Vagina (tissue), 2 donors: ENCODE measurements at regions not wholly inside any gene's neighbourhood (a gene's known extent, or its start where the extent isn't known, plus 50 kb on each side); places are given as distances from the start of the nearest gene placed in this dataset.

Source experiments
- POLR2A ChIP-seq, 2 donors: fragments of 450-650 bp; IDR thresholded peaks; one replicate each; pipeline ENCODE4 v1.6.1; 2017; ENCODE audit warnings: antibody characterized with exemption in 2 of 2, mild to moderate bottlenecking in 2 of 2, moderate library complexity in 2 of 2
- POLR2AphosphoS5 ChIP-seq, 2 donors: sonication (generic); formaldehyde crosslinking; IDR thresholded peaks; one replicate each; pipeline ENCODE4 v1.9.0; 2017; ENCODE audit warnings: antibody characterized with exemption in 2 of 2, mild to moderate bottlenecking in 2 of 2, low read depth in 1 of 2; ENCODE audit not compliant: insufficient read depth in 1 of 2
- TF ChIP-seq, protein P1 (sequence below), 3 experiments: fragments of 450-650 bp in 2 of 3; fragments of 200-600 bp in 1 of 3; sonication (generic) in 1 of 3; IDR thresholded peaks; one replicate each; pipeline ENCODE4 v1.5.1; 2017 to 2019; ENCODE audit warnings: antibody characterized with exemption in 3 of 3, mild to moderate bottlenecking in 2 of 3, moderate library complexity in 2 of 3

DNA sequence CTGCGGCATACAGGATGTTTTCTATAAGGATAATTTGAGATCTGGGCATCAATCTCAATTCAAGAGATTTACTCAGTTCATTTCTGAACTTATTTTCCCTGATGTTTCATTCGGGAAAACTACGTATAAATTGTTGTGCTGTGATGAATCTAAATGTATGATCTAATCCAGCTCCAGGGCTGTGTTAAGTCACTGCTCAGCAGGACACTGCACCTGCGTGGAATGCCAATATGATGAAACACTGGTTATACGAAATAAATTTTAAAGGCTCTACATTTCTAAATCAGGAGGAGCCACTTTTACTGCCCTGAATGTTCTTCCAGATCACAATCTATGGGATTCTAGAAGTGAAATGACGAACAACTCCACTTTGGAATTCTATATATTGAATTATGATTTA lies 259.0 kb downstream of the HNMT start:
- TF ChIP-seq, protein P1, sequence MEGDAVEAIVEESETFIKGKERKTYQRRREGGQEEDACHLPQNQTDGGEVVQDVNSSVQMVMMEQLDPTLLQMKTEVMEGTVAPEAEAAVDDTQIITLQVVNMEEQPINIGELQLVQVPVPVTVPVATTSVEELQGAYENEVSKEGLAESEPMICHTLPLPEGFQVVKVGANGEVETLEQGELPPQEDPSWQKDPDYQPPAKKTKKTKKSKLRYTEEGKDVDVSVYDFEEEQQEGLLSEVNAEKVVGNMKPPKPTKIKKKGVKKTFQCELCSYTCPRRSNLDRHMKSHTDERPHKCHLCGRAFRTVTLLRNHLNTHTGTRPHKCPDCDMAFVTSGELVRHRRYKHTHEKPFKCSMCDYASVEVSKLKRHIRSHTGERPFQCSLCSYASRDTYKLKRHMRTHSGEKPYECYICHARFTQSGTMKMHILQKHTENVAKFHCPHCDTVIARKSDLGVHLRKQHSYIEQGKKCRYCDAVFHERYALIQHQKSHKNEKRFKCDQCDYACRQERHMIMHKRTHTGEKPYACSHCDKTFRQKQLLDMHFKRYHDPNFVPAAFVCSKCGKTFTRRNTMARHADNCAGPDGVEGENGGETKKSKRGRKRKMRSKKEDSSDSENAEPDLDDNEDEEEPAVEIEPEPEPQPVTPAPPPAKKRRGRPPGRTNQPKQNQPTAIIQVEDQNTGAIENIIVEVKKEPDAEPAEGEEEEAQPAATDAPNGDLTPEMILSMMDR (IDR thresholded peaks at IDR 0.05), result no peak
- TF ChIP-seq POLR2AphosphoS5 (IDR thresholded peaks at IDR 0.05; ENCODE audit: insufficient read depth in 1 of 2, low read depth in 1 of 2), result no peak
- TF ChIP-seq POLR2A (IDR thresholded peaks at IDR 0.05), result no peak
